Nephron (organoid): ENCODE measurements at regions not wholly inside any gene's neighbourhood (a gene's known extent, or its start where the extent isn't known, plus 50 kb on each side); places are given as distances from the start of the nearest gene placed in this dataset.

ENCODE experiments used
- H3K27ac Mint-ChIP-seq, 3 experiments: 2 replicates each; pipeline ENCODE4 v1.8.0; 2020; ENCODE audit warnings: mixed read lengths in 3 of 3, mild to moderate bottlenecking in 2 of 3, moderate library complexity in 1 of 3
- H3K27me3 Mint-ChIP-seq: 2 replicates; pipeline ENCODE4 v1.8.0; 2021; ENCODE audit warnings: low read depth, mild to moderate bottlenecking, moderate library complexity, mixed read lengths
- H3K36me3 Mint-ChIP-seq: 2 replicates; pipeline ENCODE4 v1.8.0; 2020; ENCODE audit warnings: low read depth, mixed read lengths
- H3K4me1 Mint-ChIP-seq: 2 replicates; pipeline ENCODE4 v1.8.0; 2020; ENCODE audit warnings: mixed read lengths
- H3K4me3 Mint-ChIP-seq, 3 experiments: 2 replicates each; pipeline ENCODE4 v1.8.0; 2020; ENCODE audit warnings: mild to moderate bottlenecking in 3 of 3, mixed read lengths in 3 of 3, moderate library complexity in 2 of 3
- H3K9me3 Mint-ChIP-seq: 2 replicates; pipeline ENCODE4 v1.8.0; 2020; ENCODE audit warnings: mixed read lengths
- CTCF ChIP-seq, 3 experiments: fragments of 200-600 bp; sonication (generic); IDR thresholded peaks; one replicate each; pipeline ENCODE4 v1.5.0; 2021; ENCODE audit warnings: antibody characterized with exemption in 3 of 3; ENCODE audit not compliant: unreplicated experiment in 3 of 3

GRCh38 chr2:236675051-236675450, 105.4 kb downstream of the ACKR3 start:
- Mint-ChIP-seq H3K4me1 (peaks cover 25% of the 10 kb centered on the region), H3K9me3 (peaks cover 7% of the 10 kb centered on the region), H3K27ac (no peak overlapping the region), H3K4me3 (no peak overlapping the region), H3K36me3 (peaks cover 5% of the 10 kb centered on the region), H3K27me3 (peaks cover 22% of the 10 kb centered on the region)
- TF ChIP-seq CTCF (IDR thresholded peaks at IDR 0.05; ENCODE audit: unreplicated experiment in 3 of 3): no peak

GRCh38 chr2:236675526-236675925, 105.9 kb downstream of the ACKR3 start:
- Mint-ChIP-seq H3K27ac (no peak overlapping the region), H3K4me3 (no peak overlapping the region), H3K4me1 (peaks cover 25% of the 10 kb centered on the region), H3K36me3 (peaks cover 5% of the 10 kb centered on the region), H3K27me3 (peaks cover 21% of the 10 kb centered on the region), H3K9me3 (peaks cover 7% of the 10 kb centered on the region)
- no peak for TF ChIP-seq CTCF (IDR thresholded peaks at IDR 0.05; ENCODE audit: unreplicated experiment in 3 of 3)

GRCh38 chr2:236676136-236676873, 106.7 kb downstream of the ACKR3 start:
- TF ChIP-seq CTCF (IDR thresholded peaks at IDR 0.05; ENCODE audit: unreplicated experiment in 3 of 3): no peak
- Mint-ChIP-seq H3K4me3 (no peak overlapping the region), H3K27me3 (peaks cover 21% of the 10 kb centered on the region), H3K36me3 (peaks cover 5% of the 10 kb centered on the region), H3K4me1 (peaks cover 23% of the 10 kb centered on the region), H3K27ac (no peak overlapping the region), H3K9me3 (peaks cover 6% of the 10 kb centered on the region)

GRCh38 chr2:236677368-236677767, 107.7 kb downstream of the ACKR3 start:
- TF ChIP-seq CTCF (IDR thresholded peaks at IDR 0.05; ENCODE audit: unreplicated experiment in 3 of 3): no peak
- peaks cover 16% of the 10 kb centered on the region for H3K4me1 Mint-ChIP-seq

GRCh38 chr2:236678307-236678975, 108.8 kb downstream of the ACKR3 start:
- Mint-ChIP-seq H3K4me1 (peaks cover 15% of the 10 kb centered on the region), H3K4me3 (no peak overlapping the region), H3K27me3 (peaks cover 9% of the 10 kb centered on the region), H3K36me3 (no peaks in the 10 kb centered on the region), H3K9me3 (peaks cover 2% of the 10 kb centered on the region), H3K27ac (no peak overlapping the region)
- no peak for TF ChIP-seq CTCF (IDR thresholded peaks at IDR 0.05; ENCODE audit: unreplicated experiment in 3 of 3)

More at GRCh38 chr2:236677368-236677767, 107.7 kb downstream of the ACKR3 start:
- peaks cover 16% of the 10 kb centered on the region for H3K27me3 Mint-ChIP-seq
- no peak overlapping the region for H3K4me3 Mint-ChIP-seq
- no peak overlapping the region for H3K27ac Mint-ChIP-seq
- H3K36me3 Mint-ChIP-seq: peaks cover 5% of the 10 kb centered on the region
- peaks cover 6% of the 10 kb centered on the region for H3K9me3 Mint-ChIP-seq
